Activated CD8-positive, alpha-beta T cell treated with anti-CD3 and anti-CD28 coated beads for 36 hours (primary cell): ENCODE measurements at regions not wholly inside any gene's neighbourhood (a gene's known extent, or its start where the extent isn't known, plus 50 kb on each side); places are given as distances from the start of the nearest gene placed in this dataset.

Experiments
- ATAC-seq: fragments of 200-7000 bp; cut with Tn5 transposase; one replicate; pipeline ENCODE4 v1.10.0; 2021; ENCODE audit warnings: mild to moderate bottlenecking, moderate library complexity
- CTCF ChIA-PET: fragments of 350-600 bp; sonication (Branson Sonifier 250); formaldehyde crosslinking; loops from one replicate; lab custom pipeline; 2021; ENCODE audit warnings: antibody characterized with exemption; lab: Charles Lee
- POLR2A ChIA-PET: fragments of 350-600 bp; sonication (Branson Sonifier 250); formaldehyde crosslinking; loops from one replicate; lab custom pipeline; 2021; ENCODE audit warnings: antibody characterized with exemption; lab: Charles Lee
- DNase-seq: peaks from one replicate; pipeline ENCODE4 v3.0.0-alpha.2; 2020
- H3K27ac Mint-ChIP-seq: one replicate; pipeline ENCODE4 v1.8.0; 2021; ENCODE audit warnings: mild to moderate bottlenecking, mixed read lengths
- H3K27me3 Mint-ChIP-seq: one replicate; pipeline ENCODE4 v1.8.0; 2021; ENCODE audit warnings: mixed read lengths
- H3K36me3 Mint-ChIP-seq: one replicate; pipeline ENCODE4 v1.8.0; 2021; ENCODE audit warnings: low read depth, mixed read lengths
- H3K4me1 Mint-ChIP-seq: one replicate; pipeline ENCODE4 v1.8.0; 2021; ENCODE audit warnings: low read depth, mixed read lengths
- H3K4me3 Mint-ChIP-seq: one replicate; pipeline ENCODE4 v1.8.0; 2021; ENCODE audit warnings: mild to moderate bottlenecking, moderate library complexity, mixed read lengths
- H3K9me3 Mint-ChIP-seq: one replicate; pipeline ENCODE4 v1.8.0; 2021; ENCODE audit warnings: mixed read lengths
- intact Hi-C: fragments of 100-400 bp; cut with micrococcal nuclease; formaldehyde crosslinking; loops from one replicate; pipeline ENCODE4 v1.10.0; 2022
- TF ChIP-seq, protein P1 (sequence below): fragments of 200-600 bp; IDR thresholded peaks from one replicate; pipeline ENCODE4 v1.8.0; 2022; ENCODE audit warnings: antibody characterized with exemption, mild to moderate bottlenecking

DNA sequence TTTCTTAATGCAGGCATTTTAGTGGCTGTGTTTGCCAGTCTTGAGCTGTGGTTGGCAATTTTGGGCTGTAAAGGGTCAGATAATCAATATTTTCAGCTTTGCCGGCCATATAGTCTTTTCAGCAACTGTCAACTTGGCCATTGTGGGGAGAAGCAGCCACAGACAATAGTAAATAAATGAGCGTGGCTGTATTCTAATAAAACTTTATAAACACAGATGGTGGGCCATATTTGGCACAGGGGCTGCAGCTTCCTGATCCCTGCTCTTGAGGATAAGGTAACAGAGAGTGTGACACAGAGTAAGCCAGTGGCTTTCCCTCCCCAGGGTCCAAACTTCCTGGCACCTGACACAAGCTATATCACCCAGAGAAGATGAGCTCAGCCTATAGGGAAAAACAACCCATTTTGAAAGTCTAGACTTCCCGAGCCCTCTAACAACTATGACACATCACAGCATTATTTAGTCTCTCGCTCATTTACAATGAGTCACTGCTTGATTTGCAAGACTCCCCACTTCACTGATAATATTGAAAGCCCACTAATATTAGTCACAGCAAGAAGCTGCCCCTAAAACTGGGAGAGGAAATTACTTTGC is 163.1 kb upstream of the TMPO start:
- DNase-seq (no peak), ATAC-seq (peak; percentile 39)
- H3K4me1 Mint-ChIP-seq: peaks cover 2% of the 10 kb centered on the region
- H3K27ac Mint-ChIP-seq: no peak overlapping the region
- intact Hi-C loops: no loop called here
- peaks cover 3% of the 10 kb centered on the region for H3K27me3 Mint-ChIP-seq
- TF ChIP-seq, protein P1, sequence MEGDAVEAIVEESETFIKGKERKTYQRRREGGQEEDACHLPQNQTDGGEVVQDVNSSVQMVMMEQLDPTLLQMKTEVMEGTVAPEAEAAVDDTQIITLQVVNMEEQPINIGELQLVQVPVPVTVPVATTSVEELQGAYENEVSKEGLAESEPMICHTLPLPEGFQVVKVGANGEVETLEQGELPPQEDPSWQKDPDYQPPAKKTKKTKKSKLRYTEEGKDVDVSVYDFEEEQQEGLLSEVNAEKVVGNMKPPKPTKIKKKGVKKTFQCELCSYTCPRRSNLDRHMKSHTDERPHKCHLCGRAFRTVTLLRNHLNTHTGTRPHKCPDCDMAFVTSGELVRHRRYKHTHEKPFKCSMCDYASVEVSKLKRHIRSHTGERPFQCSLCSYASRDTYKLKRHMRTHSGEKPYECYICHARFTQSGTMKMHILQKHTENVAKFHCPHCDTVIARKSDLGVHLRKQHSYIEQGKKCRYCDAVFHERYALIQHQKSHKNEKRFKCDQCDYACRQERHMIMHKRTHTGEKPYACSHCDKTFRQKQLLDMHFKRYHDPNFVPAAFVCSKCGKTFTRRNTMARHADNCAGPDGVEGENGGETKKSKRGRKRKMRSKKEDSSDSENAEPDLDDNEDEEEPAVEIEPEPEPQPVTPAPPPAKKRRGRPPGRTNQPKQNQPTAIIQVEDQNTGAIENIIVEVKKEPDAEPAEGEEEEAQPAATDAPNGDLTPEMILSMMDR: no peak
- POLR2A ChIA-PET: no interaction called here
- CTCF ChIA-PET: no interaction called here
- H3K36me3 Mint-ChIP-seq: no peaks in the 10 kb centered on the region
- no peaks in the 10 kb centered on the region for H3K9me3 Mint-ChIP-seq
- H3K4me3 Mint-ChIP-seq: no peak overlapping the region

DNA sequence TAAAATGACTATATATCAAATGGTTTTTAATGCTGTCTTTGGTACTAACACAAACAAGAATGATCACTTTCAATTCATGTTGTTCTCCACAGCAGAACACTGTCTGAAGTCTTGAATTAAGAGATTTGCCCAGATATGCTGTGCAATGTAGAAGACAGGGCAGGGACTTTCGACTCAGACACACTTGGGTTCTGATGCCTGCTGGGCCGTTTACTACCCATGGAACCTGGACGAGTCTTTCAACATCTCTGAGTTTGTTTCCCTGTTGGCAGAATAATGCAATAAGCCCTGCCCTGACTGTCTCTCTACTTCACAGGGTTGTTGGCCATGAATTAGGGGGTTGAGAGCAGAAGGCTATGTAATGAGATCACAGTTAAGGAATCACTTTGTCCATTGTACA is 162.6 kb upstream of the TMPO start:
- no peak for DNase-seq
- H3K36me3 Mint-ChIP-seq: no peaks in the 10 kb centered on the region
- no peak for ATAC-seq
- ChIA-PET POLR2A (no interaction called here), CTCF (no interaction called here)
- no peak overlapping the region for H3K27ac Mint-ChIP-seq
- intact Hi-C loops: no loop called here
- peaks cover 2% of the 10 kb centered on the region for H3K4me1 Mint-ChIP-seq
- H3K27me3 Mint-ChIP-seq: peaks cover 3% of the 10 kb centered on the region
- H3K9me3 Mint-ChIP-seq: no peaks in the 10 kb centered on the region
- H3K4me3 Mint-ChIP-seq: no peak overlapping the region
- TF ChIP-seq, protein P1: no peak

DNA sequence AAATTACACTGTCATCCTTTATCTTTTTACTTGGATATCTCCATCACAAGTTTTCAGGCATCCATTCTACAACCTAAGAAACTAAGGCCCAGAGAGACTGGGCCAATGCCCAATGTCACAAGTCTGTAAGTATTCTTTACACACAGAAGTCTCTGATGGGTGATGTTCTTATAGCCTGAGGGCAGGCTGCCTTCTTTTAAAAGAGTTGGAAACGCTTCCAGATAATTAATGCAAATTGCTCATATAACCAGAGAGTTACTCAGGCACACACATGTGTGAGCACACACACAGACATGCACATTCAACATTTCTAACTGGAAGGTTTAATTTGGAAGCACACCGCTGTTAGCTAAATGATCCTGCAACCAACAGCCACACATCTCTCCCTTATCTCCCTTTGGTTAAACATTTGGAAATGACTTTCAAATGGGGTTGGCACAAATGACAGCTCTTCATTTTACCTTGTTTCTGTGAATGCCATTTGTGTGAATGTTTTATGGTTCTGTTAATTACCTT is 160.8 kb upstream of the TMPO start:
- Mint-ChIP-seq H3K27me3 (peaks cover 3% of the 10 kb centered on the region), H3K9me3 (no peaks in the 10 kb centered on the region), H3K36me3 (no peaks in the 10 kb centered on the region), H3K4me3 (no peak overlapping the region), H3K27ac (no peak overlapping the region), H3K4me1 (peaks cover 2% of the 10 kb centered on the region)
- DNase-seq (no peak), ATAC-seq (no peak)
- ChIA-PET CTCF (no interaction called here), POLR2A (interaction anchor here (0.7 kb wide), 1 partner anchor 571 kb away, joined by 3 read pairs; no protein-coding TSS in a partner anchor)
- intact Hi-C loops: no loop called here
- TF ChIP-seq, protein P1: no peak

DNA sequence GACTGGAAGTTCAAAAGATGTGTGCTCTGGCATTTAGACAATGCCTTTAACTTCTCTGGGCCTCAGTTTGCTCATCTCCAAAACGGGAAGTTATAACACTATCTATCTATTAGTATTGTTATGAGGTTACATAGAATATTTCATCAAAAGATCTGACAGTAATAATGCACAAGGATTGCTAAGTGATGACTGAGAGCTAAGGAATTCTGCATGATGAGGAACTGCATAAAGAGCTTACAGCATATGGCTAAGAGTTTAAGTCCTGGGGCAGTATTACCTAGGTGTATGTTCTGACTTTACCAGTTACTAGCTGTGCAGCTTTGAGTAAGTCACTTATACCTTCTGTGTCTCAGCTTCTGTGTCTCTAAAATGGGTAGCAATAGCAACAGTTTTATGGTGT is 160.1 kb upstream of the TMPO start:
- no peak for DNase-seq
- ChIA-PET POLR2A (no interaction called here), CTCF (interaction anchor here (1.4 kb wide), 1 partner anchor 394 kb away, joined by 4 read pairs; no protein-coding TSS in a partner anchor)
- Mint-ChIP-seq H3K36me3 (no peaks in the 10 kb centered on the region), H3K4me1 (peaks cover 2% of the 10 kb centered on the region), H3K9me3 (no peaks in the 10 kb centered on the region), H3K27me3 (peaks cover 3% of the 10 kb centered on the region), H3K27ac (no peak overlapping the region), H3K4me3 (no peak overlapping the region)
- no peak for ATAC-seq
- intact Hi-C loops: no loop called here
- TF ChIP-seq, protein P1: no peak

DNA sequence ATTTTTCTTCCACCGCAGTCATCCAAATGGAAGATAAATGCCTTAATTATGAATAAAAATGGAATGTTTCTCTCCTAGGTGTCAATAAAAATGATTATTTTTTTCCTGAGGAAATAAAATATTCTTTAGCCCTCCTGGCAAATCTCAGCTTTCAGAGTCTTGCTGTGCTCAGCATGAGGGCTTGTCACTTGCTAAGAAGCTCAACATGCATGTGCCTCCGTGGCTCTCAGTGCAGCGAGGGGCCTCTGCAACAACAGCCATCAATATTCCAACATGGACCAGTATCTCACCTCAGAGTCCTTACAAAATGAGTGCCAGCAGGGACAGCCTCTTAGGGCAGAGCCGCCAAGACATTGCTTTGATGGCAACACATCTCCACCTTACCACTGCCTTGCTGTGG is 159.5 kb upstream of the TMPO start:
- TF ChIP-seq, protein P1: no peak
- Mint-ChIP-seq H3K4me3 (no peak overlapping the region), H3K27me3 (peaks cover 3% of the 10 kb centered on the region), H3K9me3 (no peaks in the 10 kb centered on the region), H3K4me1 (peaks cover 2% of the 10 kb centered on the region), H3K36me3 (no peaks in the 10 kb centered on the region), H3K27ac (no peak overlapping the region)
- ChIA-PET CTCF (interaction anchor here (1.4 kb wide), 1 partner anchor 395 kb away, joined by 4 read pairs; no protein-coding TSS in a partner anchor), POLR2A (interaction anchor here (0.6 kb wide), 1 partner anchor 567 kb away, joined by 3 read pairs; no protein-coding TSS in a partner anchor)
- ATAC-seq: no peak
- DNase-seq: no peak
- intact Hi-C loops: no loop called here
